HG03039 (cell line): ENCODE measurements at regions not wholly inside any gene's neighbourhood (a gene's known extent, or its start where the extent isn't known, plus 50 kb on each side); places are given as distances from the start of the nearest gene placed in this dataset.
"Not testable (repeated sequence)": the region's sequence is repeated elsewhere in the genome, so short reads cannot be mapped to it uniquely, and the experiment has no call there.

ENCODE experiments used
- ATAC-seq: cut with Tn5 transposase; IDR thresholded peaks from one replicate; pipeline ENCODE4 v1.9.1; 2021; ENCODE audit warnings: mild to moderate bottlenecking, moderate library complexity; ENCODE audit not compliant: unreplicated experiment

- ATAC-seq = no peak
Observed at GRCh38 chr5:108590799-108591198, 156.9 kb upstream of the FER start.

GRCh38 chr5:108588323-108588722 is 159.4 kb upstream of the FER start:
- no peak for ATAC-seq

GRCh38 chr5:108587821-108588220 is 159.9 kb upstream of the FER start:
- no peak for ATAC-seq

GRCh38 chr5:108581026-108581425 is 166.7 kb upstream of the FER start:
- ATAC-seq = no peak

- no peak for ATAC-seq
Observed at GRCh38 chr5:108579236-108579635, 168.5 kb upstream of the FER start.

- ATAC-seq = no peak
Observed at GRCh38 chr5:108578791-108579190, 168.9 kb upstream of the FER start.

- ATAC-seq = no peak
Observed at GRCh38 chr5:108567429-108567828, 180.3 kb upstream of the FER start.

GRCh38 chr5:108564441-108564840 is 182.5 kb upstream of the FBXL17 start:
- ATAC-seq = no peak

GRCh38 chr5:108562205-108562454 is 180.2 kb upstream of the FBXL17 start:
- no peak for ATAC-seq

GRCh38 chr5:108561416-108562204 is 179.7 kb upstream of the FBXL17 start:
- no peak for ATAC-seq

GRCh38 chr5:108560581-108560980 is 178.7 kb upstream of the FBXL17 start:
- ATAC-seq = no peak

GRCh38 chr5:108560166-108560565 is 178.3 kb upstream of the FBXL17 start:
- ATAC-seq = no peak

GRCh38 chr5:108558840-108559239 is 176.9 kb upstream of the FBXL17 start:
- not testable (repeated sequence) for ATAC-seq

GRCh38 chr5:108558142-108558541 is 176.2 kb upstream of the FBXL17 start:
- ATAC-seq = not testable (repeated sequence)

- ATAC-seq = no peak
Observed at GRCh38 chr5:108557686-108558085, 175.8 kb upstream of the FBXL17 start.

- no peak for ATAC-seq
Observed at GRCh38 chr5:108556441-108557145, 174.7 kb upstream of the FBXL17 start.

- ATAC-seq = no peak
Observed at GRCh38 chr5:108548684-108549596, 167.0 kb upstream of the FBXL17 start.

- no peak for ATAC-seq
Observed at GRCh38 chr5:108546939-108547338, 165.0 kb upstream of the FBXL17 start.

- ATAC-seq = no peak
Observed at GRCh38 chr5:108545301-108545700, 163.4 kb upstream of the FBXL17 start.

GRCh38 chr5:108543486-108543885 is 161.6 kb upstream of the FBXL17 start:
- ATAC-seq = no peak

GRCh38 chr5:108541836-108542235 is 159.9 kb upstream of the FBXL17 start:
- peak; percentile 72 for ATAC-seq

- no peak for ATAC-seq
Observed at GRCh38 chr5:108536321-108536720, 154.4 kb upstream of the FBXL17 start.
